IPS-18c (cell line): ENCODE measurements at regions not wholly inside any gene's neighbourhood (a gene's known extent, or its start where the extent isn't known, plus 50 kb on each side); places are given as distances from the start of the nearest gene placed in this dataset.

ENCODE experiments used
- H3K4me3 ChIP-seq: 2 replicates; pipeline ENCODE4 v1.7.0; 2013; ENCODE audit warnings: low read depth, mild to moderate bottlenecking, low read length, moderate library complexity; ENCODE audit not compliant: insufficient read depth
- H3K9me3 ChIP-seq: one replicate; pipeline ENCODE4 v1.6.1; 2013; ENCODE audit warnings: mild to moderate bottlenecking, low read length, moderate library complexity; ENCODE audit not compliant: control insufficient read depth, insufficient read depth

- Histone ChIP-seq H3K9me3 (no peaks in the 10 kb centered on the region), H3K4me3 (no peak overlapping the region)
Observed at GRCh38 chr12:85530456-85530855, 250.4 kb downstream of the ALX1 start.

GRCh38 chr12:85531341-85531740, 251.3 kb downstream of the ALX1 start:
- no peaks in the 10 kb centered on the region for H3K9me3 ChIP-seq
- H3K4me3 ChIP-seq: no peak overlapping the region

DNA sequence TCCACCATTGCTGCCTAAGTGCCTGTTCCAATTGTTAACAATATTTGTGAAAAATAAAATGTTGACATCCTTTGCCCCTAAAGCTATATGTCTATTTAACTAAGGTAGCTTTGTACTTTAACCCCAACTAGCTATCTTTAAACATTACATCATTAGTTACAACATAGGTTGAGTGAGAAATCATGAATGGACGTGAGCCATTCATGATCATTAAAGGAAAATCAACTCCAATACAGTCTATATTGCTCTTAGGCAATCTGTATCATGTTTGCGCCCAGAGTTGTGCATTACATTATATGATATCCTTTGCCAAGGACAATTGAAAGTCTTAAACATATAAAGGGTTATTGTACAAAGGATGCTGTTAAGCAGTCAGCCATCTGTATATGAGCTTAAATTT, 269.6 kb downstream of the ALX1 start:
- Histone ChIP-seq H3K9me3 (no peaks in the 10 kb centered on the region), H3K4me3 (no peak overlapping the region)

GRCh38 chr12:85550924-85551323, 270.9 kb downstream of the ALX1 start:
- no peaks in the 10 kb centered on the region for H3K9me3 ChIP-seq
- H3K4me3 ChIP-seq: no peak overlapping the region

DNA sequence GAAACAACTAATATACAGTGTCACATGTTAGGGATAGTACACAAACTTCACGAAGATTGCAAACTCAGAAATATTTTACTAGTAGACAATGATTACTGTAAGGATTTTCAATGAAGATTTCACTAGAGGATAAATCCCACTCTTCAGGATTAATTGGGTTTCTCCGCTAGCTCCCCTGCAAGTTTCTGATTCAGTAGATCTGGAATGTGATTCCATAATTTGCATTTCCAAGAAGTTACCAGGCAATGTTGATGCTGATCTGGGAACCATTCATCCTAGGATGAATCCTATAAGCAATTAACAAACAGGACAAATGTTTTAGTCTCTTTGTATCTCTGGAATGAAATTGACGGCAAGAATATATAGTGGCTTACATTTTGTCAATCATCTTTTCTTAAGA, 272.4 kb downstream of the ALX1 start:
- H3K4me3 ChIP-seq: no peak overlapping the region
- no peaks in the 10 kb centered on the region for H3K9me3 ChIP-seq

DNA sequence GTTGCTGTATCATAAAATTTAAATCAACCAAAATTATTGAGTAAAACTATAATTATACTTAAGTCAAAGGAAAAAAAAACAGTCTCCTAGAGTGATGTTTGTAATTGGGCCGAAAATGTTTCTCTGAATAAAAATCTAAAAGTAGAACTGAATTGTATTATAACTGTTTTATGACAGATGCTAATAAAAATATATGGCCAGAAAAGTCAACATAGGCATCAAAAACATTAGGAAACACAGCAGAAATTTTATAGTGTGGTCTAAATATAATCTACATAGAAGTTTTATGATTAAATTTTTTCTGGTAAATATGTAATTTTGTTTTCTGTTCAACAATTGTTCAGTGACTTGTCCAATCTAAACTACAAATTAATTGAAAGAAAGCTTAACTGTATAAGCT, 277.8 kb downstream of the ALX1 start:
- Histone ChIP-seq H3K9me3 (no peaks in the 10 kb centered on the region), H3K4me3 (no peak overlapping the region)

GRCh38 chr12:85558684-85559083, 277.5 kb downstream of the RASSF9 start:
- no peak overlapping the region for H3K4me3 ChIP-seq
- no peaks in the 10 kb centered on the region for H3K9me3 ChIP-seq

DNA sequence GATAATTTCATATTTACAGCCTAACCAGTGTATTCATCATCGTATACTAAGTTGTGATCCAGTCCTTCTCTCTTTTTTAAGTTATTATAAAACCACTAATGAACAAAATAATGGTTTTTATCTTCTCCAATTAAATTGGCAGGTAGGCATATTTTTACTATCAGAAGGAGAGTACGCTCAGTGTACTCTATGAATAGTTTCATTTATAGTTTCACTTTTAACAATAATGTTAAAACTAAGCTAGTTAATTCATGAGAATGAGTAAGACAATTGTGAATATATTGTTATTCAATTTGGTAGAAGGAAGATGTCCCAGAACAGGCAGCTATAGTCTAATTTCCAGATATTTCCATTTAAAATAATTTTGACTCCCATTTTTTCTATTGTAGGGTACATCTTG, 277.1 kb downstream of the RASSF9 start:
- Histone ChIP-seq H3K4me3 (no peak overlapping the region), H3K9me3 (no peaks in the 10 kb centered on the region)

- Histone ChIP-seq H3K9me3 (no peaks in the 10 kb centered on the region), H3K4me3 (no peak overlapping the region)
Observed at GRCh38 chr12:85559536-85559935, 276.7 kb downstream of the RASSF9 start.

DNA sequence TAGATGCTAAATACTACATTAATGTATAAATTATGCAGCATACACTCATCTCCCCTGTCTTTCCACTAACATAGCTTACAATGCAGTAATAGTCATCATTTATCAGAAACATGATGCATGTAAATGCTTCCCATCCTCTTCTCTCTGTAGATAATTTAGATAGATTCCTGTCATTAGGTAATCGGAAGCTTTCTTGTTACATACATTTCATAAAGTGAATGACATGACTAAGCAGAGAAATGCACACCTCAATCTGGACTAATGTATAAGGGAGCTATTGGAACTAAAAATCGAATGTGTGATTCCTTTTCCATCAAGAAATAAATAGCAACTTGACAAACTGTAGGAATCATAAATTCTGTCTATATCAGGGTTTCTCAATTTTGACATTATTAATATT, 273.4 kb downstream of the RASSF9 start:
- H3K4me3 ChIP-seq: no peak overlapping the region
- H3K9me3 ChIP-seq: no peaks in the 10 kb centered on the region

DNA sequence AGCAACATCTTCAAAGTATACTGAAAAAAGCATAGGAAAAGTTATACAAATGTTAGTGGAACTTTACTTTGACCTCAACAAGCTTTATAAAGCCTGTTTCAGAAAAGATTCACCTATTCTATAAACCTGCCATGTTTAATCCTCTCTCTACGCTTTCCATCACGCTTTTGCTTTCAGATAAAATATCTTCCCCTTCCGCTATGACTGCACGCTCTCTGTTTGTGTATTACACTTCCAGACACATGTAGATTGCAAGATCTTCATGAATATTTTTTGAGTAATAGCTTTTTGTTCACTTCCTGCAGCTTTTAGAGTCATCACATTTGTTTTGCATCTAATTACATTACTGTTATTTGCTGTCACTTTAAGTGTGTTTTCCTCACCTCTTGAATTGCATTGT, 271.4 kb downstream of the RASSF9 start:
- Histone ChIP-seq H3K4me3 (no peak overlapping the region), H3K9me3 (no peaks in the 10 kb centered on the region)

GRCh38 chr12:85568395-85569103, 267.7 kb downstream of the RASSF9 start:
- Histone ChIP-seq H3K9me3 (no peaks in the 10 kb centered on the region), H3K4me3 (no peak overlapping the region)

DNA sequence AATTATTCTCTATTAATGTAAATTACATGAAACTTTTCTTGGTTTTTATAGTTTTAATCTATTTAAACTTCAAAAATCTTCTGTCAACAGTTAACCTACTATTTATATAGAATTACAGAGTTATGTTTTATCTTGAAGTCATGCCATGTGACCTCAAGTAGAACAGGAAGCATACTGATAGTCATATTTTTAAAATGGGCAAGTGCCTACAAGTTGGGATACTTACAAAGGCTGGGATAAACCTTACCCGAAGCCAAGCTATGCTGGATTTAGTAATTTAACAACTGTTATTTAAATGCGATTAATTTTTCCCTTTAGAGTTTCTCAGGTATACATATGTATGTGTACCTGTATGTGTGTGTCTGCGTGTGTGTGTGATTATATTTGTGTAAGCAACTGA, 266.9 kb downstream of the RASSF9 start:
- no peak overlapping the region for H3K4me3 ChIP-seq
- no peaks in the 10 kb centered on the region for H3K9me3 ChIP-seq

GRCh38 chr12:85572956-85573355, 263.3 kb downstream of the RASSF9 start:
- H3K4me3 ChIP-seq: no peak overlapping the region
- no peaks in the 10 kb centered on the region for H3K9me3 ChIP-seq

DNA sequence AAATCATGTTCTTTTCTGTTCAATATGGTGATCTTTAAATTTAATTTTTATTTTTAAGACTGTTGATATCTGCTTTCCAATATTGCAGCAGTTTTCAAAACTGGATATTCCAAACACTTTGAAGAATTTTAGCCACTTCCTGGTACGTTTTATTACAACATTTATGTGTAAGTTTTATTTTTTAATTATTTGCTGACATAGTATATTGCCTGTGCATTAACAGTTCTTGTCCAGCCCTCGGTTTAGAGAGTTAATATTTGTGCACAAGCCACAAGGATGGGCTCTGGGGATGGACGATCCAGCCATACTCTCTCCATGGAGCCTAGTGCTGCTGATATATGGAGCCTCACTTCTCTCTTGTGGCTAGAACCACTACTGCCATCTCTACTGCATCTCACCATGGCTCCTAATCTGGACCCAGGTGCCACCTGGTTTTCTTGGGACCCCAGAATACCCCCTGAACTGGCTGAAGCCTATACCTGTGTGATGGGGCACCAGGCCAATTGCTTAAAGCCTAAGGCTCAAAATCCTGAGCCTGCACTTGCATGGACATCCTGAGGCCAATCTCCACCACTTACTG, 262.5 kb downstream of the RASSF9 start:
- H3K9me3 ChIP-seq: no peaks in the 10 kb centered on the region
- H3K4me3 ChIP-seq: no peak overlapping the region

GRCh38 chr12:85574291-85574690, 261.9 kb downstream of the RASSF9 start:
- Histone ChIP-seq H3K4me3 (no peak overlapping the region), H3K9me3 (no peaks in the 10 kb centered on the region)

- H3K9me3 ChIP-seq: no peaks in the 10 kb centered on the region
- no peak overlapping the region for H3K4me3 ChIP-seq
Observed at GRCh38 chr12:85575120-85576096, 260.8 kb downstream of the RASSF9 start.
